Endothelial cell of umbilical vein (primary cell): ENCODE measurements at regions not wholly inside any gene's neighbourhood (a gene's known extent, or its start where the extent isn't known, plus 50 kb on each side); places are given as distances from the start of the nearest gene placed in this dataset.

Source experiments
- BruUV-seq: library from RNA; stranded (reverse); fragments of 400-500 nt; replicated peaks from 2 replicates; lab custom pipeline; 2021; lab: Mats Ljungman, UMichigan
- CTCF ChIA-PET: fragments of 300-600, 350-600 bp; sonication (Branson Sonifier 250); formaldehyde crosslinking; loops from one replicate; lab custom pipeline; 2021; ENCODE audit warnings: antibody characterized with exemption, inconsistent platforms; lab: Charles Lee
- POLR2A ChIA-PET: fragments of 300-600, 350-600 bp; sonication (Branson Sonifier 250); formaldehyde crosslinking; loops from one replicate; lab custom pipeline; 2021; ENCODE audit warnings: antibody characterized with exemption, inconsistent platforms; lab: Charles Lee
- DNase-seq: peaks from one replicate; pipeline ENCODE4 v3.0.0-alpha.2; 2011; ENCODE audit warnings: low read depth, low spot score
- FAIRE-seq: peaks from 2 replicates; lab custom pipeline; 2011; peaks lifted over from hg19 to GRCh38; lab: Jason Lieb, UNC
- H2AFZ ChIP-seq: 2 replicates; pipeline ENCODE4 v1.6.0; 2012; ENCODE audit warnings: low read depth, low read length, control low read depth, inconsistent platforms
- H3K27ac ChIP-seq: 2 replicates; pipeline ENCODE4 v1.5.1; 2011; ENCODE audit warnings: low read depth, mild to moderate bottlenecking, control low read depth, low read length, moderate library complexity; ENCODE audit not compliant: insufficient read depth
- H3K27me3 ChIP-seq, 2 experiments: 2 replicates each; pipeline versions ENCODE4 v1.6.0 to v1.6.1; 2011; ENCODE audit warnings: low read length in 2 of 2, mixed read lengths in 1 of 2; ENCODE audit not compliant: control insufficient read depth in 2 of 2, insufficient read depth in 2 of 2
- H3K36me3 ChIP-seq, 2 experiments: 2 replicates in 1 of 2; 3 replicates in 1 of 2; pipeline ENCODE4 v1.5.1; 2011; ENCODE audit warnings: low read length in 2 of 2, mild to moderate bottlenecking in 1 of 2, moderate library complexity in 1 of 2; ENCODE audit not compliant: control insufficient read depth in 2 of 2, insufficient read depth in 2 of 2; ENCODE audit errors: extremely low read depth in 1 of 2
- H3K4me1 ChIP-seq: 3 replicates; pipeline ENCODE4 v1.5.1; 2011; ENCODE audit warnings: mild to moderate bottlenecking, low read length; ENCODE audit not compliant: control insufficient read depth, insufficient read depth; ENCODE audit errors: extremely low read depth
- H3K4me2 ChIP-seq: 2 replicates; pipeline ENCODE4 v1.6.1; 2011; ENCODE audit warnings: low read length, control low read depth, mixed read lengths; ENCODE audit not compliant: insufficient read depth
- H3K4me3 ChIP-seq, 3 experiments: fragments of 200-600 bp in 1 of 3; sonication (generic), shearing (Covaris generic) in 1 of 3; replicated peaks in 1 of 3; 2 replicates each; pipeline ENCODE4 v1.5.1; 2011 to 2016; ENCODE audit warnings: control low read depth in 3 of 3, low read length in 3 of 3, mild to moderate bottlenecking in 2 of 3, inconsistent platforms in 1 of 3, low read depth in 1 of 3, moderate library complexity in 1 of 3; ENCODE audit not compliant: insufficient read depth in 1 of 3
- H3K79me2 ChIP-seq: 2 replicates; pipeline ENCODE4 v1.6.0; 2012; ENCODE audit warnings: low read length, inconsistent platforms; ENCODE audit not compliant: control insufficient read depth, insufficient read depth
- H3K9ac ChIP-seq: replicated peaks from 2 replicates; pipeline ENCODE3; 2011; ENCODE audit warnings: low read length, control low read depth; ENCODE audit not compliant: insufficient read depth; ENCODE audit errors: extremely low read depth
- H3K9me1 ChIP-seq: replicated peaks from 3 replicates; pipeline ENCODE4 v1.6.0; 2011; ENCODE audit warnings: mild to moderate bottlenecking, low read length; ENCODE audit not compliant: control insufficient read depth, insufficient read depth; ENCODE audit errors: extremely low read depth
- H3K9me3 ChIP-seq: replicated peaks from 2 replicates; pipeline ENCODE4 v1.5.1; 2012; ENCODE audit warnings: low read length, inconsistent platforms; ENCODE audit not compliant: control insufficient read depth, insufficient read depth
- H4K20me1 ChIP-seq: replicated peaks from 2 replicates; pipeline ENCODE3; 2011; ENCODE audit warnings: mild to moderate bottlenecking, low read length; ENCODE audit not compliant: control insufficient read depth, insufficient read depth; ENCODE audit errors: extremely low read depth
- EZH2 ChIP-seq: IDR thresholded peaks from 2 replicates; pipeline ENCODE4 v1.6.1; 2012; ENCODE audit warnings: borderline replicate concordance, low read depth, mild to moderate bottlenecking, moderate library complexity, low read length, inconsistent platforms; ENCODE audit not compliant: severe bottlenecking
- FOS ChIP-seq: IDR thresholded peaks from 2 replicates; pipeline ENCODE4 v1.6.1; 2011; ENCODE audit warnings: mild to moderate bottlenecking, low read length, moderate library complexity, borderline replicate concordance; ENCODE audit not compliant: insufficient read depth
- GATA2 ChIP-seq: IDR thresholded peaks from 2 replicates; pipeline ENCODE4 v1.7.0; 2011; ENCODE audit warnings: low read depth, mild to moderate bottlenecking, moderate library complexity, mixed read lengths, low read length; ENCODE audit not compliant: insufficient read length, insufficient read depth
- JUN ChIP-seq: IDR thresholded peaks from 2 replicates; pipeline ENCODE4 v1.6.1; 2011; ENCODE audit warnings: borderline replicate concordance, low read depth; ENCODE audit not compliant: insufficient read length, insufficient read depth
- MYC ChIP-seq: IDR thresholded peaks from one replicate; pipeline ENCODE4 v1.6.1; 2011; ENCODE audit warnings: mild to moderate bottlenecking, low read depth, low read length
- POLR2A ChIP-seq: IDR thresholded peaks from 2 replicates; pipeline ENCODE4 v1.6.1; 2012; ENCODE audit warnings: low read depth, mild to moderate bottlenecking, control low read depth, low read length
- POLR2AphosphoS5 ChIP-seq: IDR thresholded peaks from 2 replicates; pipeline ENCODE4 v1.6.1; 2012; ENCODE audit warnings: low read depth, mild to moderate bottlenecking, control low read depth, low read length, moderate library complexity; ENCODE audit not compliant: insufficient read depth
- dilution Hi-C: fragments of 300-500 bp; cut with MboI; formaldehyde crosslinking; loops from one replicate; pipeline ENCODE4 v1.15.0; 2019; ENCODE audit warnings: low sequenced_read_pairs; ENCODE audit not compliant: extremely low pct_ligation_motif_present
- intact Hi-C: fragments of 100-400 bp; cut with micrococcal nuclease; formaldehyde crosslinking; loops from one replicate; pipeline ENCODE4 v1.10.0; 2022
- TF ChIP-seq, protein P1 (sequence below): IDR thresholded peaks from 2 replicates; pipeline ENCODE4 v1.6.1; 2011; ENCODE audit not compliant: insufficient read depth, insufficient read length
- TF ChIP-seq, protein P2 (sequence below), 2 donors: IDR thresholded peaks; 1 replicate in 1 of 2; 2 replicates in 1 of 2; pipeline ENCODE4 v1.5.1; 2011; ENCODE audit warnings: low read length in 2 of 2, mild to moderate bottlenecking in 2 of 2, moderate library complexity in 2 of 2, control low read depth in 1 of 2, inconsistent platforms in 1 of 2, low read depth in 1 of 2; ENCODE audit not compliant: insufficient read depth in 1 of 2; ENCODE audit errors: extremely low read depth in 1 of 2

DNA sequence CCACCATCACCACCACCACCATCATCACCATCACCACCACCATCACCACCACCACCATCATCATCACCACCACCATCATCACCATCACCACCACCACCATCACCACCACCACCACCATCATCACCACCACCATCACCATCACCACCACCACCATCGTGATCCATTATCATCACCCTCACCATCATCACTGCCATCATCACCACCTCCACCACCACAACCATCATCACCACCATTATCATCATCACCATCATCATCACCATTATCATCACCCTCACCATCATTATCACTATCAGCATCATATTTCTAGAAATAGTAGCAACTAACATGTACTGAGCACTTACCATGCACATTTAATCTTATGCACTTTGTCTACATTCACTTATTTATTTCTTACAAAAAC lies 94.9 kb downstream of the C16orf95 start:
- Histone ChIP-seq H4K20me1 (no peaks in the 10 kb centered on the region), H3K27me3 (peaks cover 4% of the 10 kb centered on the region in 2 experiments), H3K4me2 (no peak overlapping the region), H3K4me1 (no peaks in the 10 kb centered on the region), H2AFZ (no peak overlapping the region), H3K9ac (no peak overlapping the region), H3K36me3 (no peaks in the 10 kb centered on the region), H3K79me2 (no peaks in the 10 kb centered on the region), H3K27ac (no peak overlapping the region), H3K9me1 (no peaks in the 10 kb centered on the region), H3K9me3 (no peaks in the 10 kb centered on the region), H3K4me3 (no peak overlapping the region)
- TF ChIP-seq JUN (no peak), POLR2AphosphoS5 (no peak), FOS (no peak), GATA2 (no peak), MYC (no peak), EZH2 (no peak), POLR2A (no peak)
- TF ChIP-seq, protein P1, sequence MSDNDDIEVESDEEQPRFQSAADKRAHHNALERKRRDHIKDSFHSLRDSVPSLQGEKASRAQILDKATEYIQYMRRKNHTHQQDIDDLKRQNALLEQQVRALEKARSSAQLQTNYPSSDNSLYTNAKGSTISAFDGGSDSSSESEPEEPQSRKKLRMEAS, result no peak
- TF ChIP-seq, protein P2, sequence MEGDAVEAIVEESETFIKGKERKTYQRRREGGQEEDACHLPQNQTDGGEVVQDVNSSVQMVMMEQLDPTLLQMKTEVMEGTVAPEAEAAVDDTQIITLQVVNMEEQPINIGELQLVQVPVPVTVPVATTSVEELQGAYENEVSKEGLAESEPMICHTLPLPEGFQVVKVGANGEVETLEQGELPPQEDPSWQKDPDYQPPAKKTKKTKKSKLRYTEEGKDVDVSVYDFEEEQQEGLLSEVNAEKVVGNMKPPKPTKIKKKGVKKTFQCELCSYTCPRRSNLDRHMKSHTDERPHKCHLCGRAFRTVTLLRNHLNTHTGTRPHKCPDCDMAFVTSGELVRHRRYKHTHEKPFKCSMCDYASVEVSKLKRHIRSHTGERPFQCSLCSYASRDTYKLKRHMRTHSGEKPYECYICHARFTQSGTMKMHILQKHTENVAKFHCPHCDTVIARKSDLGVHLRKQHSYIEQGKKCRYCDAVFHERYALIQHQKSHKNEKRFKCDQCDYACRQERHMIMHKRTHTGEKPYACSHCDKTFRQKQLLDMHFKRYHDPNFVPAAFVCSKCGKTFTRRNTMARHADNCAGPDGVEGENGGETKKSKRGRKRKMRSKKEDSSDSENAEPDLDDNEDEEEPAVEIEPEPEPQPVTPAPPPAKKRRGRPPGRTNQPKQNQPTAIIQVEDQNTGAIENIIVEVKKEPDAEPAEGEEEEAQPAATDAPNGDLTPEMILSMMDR (IDR thresholded peaks at IDR 0.05; ENCODE audit: extremely low read depth in 1 of 2, insufficient read depth in 1 of 2, low read depth in 1 of 2, low read length in 2 of 2), result no peak
- DNase-seq (no peak), FAIRE-seq (no peak)
- no TSS peak for BruUV-seq
- CTCF ChIA-PET, result no interaction called here
- intact Hi-C loops, result no loop called here
- POLR2A ChIA-PET, result no interaction called here
- dilution Hi-C loops, result no loop called here
